HG02870 (cell line): ENCODE measurements at regions not wholly inside any gene's neighbourhood (a gene's known extent, or its start where the extent isn't known, plus 50 kb on each side); places are given as distances from the start of the nearest gene placed in this dataset.
"Not testable (repeated sequence)": the region's sequence is repeated elsewhere in the genome, so short reads cannot be mapped to it uniquely, and the experiment has no call there.

ENCODE experiments used
- ATAC-seq: cut with Tn5 transposase; IDR thresholded peaks from one replicate; pipeline ENCODE4 v1.9.1; 2021; ENCODE audit warnings: mild to moderate bottlenecking, moderate library complexity; ENCODE audit not compliant: unreplicated experiment

DNA sequence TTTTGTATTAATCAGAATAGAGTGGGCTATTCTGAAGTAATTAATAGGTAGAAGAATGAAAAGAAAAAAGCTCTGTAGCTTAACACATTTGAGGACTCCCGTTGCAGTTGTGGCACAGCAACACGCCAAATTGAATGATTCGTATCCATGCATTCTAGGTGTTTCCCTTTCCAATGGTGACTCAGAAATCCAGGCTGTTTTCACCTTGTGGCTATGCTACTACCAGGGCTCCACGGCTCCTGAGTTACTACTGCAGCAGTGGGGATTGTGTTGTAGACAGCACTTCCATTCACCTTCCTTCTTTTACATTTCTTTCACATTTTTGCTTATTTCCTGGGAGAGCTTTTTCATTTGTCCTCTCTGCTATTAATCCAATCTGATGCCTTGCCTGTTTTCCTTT is 1616.4 kb downstream of the CDH8 start:
- ATAC-seq: no peak

GRCh38 chr16:60414613-60415012 is 1621.6 kb downstream of the CDH8 start:
- ATAC-seq: no peak

GRCh38 chr16:60413969-60414368 is 1622.3 kb downstream of the CDH8 start:
- no peak for ATAC-seq

DNA sequence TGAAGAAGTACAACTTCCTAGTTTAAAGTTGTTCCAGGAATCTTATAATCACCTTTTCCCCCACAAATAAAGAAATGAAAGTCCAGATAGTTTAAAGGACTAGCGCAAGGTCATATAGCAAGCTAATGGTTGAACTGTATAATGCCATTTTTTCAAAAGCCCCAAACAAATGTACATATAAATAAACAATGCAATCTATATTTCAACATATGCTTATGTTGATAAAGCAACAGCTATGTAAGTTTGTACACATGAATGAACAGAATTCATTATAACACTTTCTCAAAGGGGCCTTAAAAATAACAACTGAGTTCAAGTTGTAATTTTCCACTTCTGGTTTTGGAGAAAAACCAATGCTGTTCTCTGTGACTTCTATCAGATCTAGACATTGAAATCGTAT is 1628.6 kb downstream of the CDH8 start:
- ATAC-seq: no peak

GRCh38 chr16:60407034-60407433 is 1629.2 kb downstream of the CDH8 start:
- no peak for ATAC-seq

GRCh38 chr16:60405286-60405685 is 1631.0 kb downstream of the CDH8 start:
- no peak for ATAC-seq

- ATAC-seq: no peak
These were observed 1631.8 kb downstream of the CDH8 start for GRCh38 chr16:60404401-60404800.

DNA sequence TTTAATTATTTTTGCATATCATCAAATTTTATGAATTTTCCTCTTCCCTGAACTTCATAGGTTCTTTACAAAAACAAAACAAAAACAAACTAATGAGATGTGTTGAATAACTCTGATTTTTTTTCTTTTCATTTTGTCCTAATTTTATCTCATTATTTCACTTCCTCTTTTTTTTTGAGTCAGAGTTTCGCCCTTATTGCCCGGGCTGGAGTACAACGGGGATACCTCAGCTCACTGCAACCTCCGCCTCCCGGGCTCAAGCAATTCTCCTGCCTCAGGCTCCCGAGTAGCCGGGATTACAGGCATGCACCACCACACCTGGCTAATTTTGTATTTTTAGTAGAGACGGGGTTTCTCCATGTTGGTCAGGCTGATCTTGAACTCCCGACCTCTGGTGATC is 1633.3 kb downstream of the CDH8 start:
- ATAC-seq: not testable (repeated sequence)

- no peak for ATAC-seq
These were observed 1643.9 kb downstream of the CDH8 start for GRCh38 chr16:60392380-60392779.

DNA sequence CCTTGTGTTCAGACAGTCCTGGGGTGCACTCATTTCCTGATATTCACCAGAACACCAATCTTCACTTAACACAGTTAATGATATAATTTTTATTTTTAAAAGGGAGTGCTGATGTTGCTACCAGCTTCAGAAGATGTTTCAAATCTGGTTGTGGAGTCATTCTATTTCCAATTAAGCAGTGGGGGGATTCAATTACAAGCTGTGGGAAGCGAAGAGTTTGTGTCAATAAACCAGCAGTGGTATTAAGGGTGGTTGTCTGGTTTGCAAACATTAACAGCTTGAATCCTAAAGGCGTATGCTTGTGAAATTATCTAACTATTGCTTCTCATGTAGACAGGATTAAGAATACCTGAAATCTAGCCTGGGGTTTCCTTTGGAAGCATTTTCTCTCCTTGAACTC is 1637.5 kb upstream of the GOT2 start:
- ATAC-seq: no peak

DNA sequence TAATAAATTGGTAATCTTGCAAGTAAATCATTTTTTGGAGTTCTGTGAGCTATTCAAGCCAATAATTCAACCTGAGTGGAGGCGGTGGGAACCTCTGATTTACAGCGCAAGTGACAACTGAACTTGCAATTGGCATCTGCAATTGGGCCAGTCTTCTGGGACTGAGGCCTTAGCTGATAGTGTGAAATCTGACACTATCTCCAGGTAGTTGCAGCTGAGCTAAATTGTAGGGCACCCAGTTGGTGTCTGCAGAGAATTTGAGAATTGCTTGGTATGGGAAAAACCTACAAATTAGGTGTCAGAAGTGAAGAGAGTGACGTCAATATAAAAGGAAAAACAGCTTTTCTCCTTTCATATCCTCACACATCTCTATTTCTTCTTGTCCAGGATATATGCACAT is 1633.6 kb upstream of the GOT2 start:
- no peak for ATAC-seq

DNA sequence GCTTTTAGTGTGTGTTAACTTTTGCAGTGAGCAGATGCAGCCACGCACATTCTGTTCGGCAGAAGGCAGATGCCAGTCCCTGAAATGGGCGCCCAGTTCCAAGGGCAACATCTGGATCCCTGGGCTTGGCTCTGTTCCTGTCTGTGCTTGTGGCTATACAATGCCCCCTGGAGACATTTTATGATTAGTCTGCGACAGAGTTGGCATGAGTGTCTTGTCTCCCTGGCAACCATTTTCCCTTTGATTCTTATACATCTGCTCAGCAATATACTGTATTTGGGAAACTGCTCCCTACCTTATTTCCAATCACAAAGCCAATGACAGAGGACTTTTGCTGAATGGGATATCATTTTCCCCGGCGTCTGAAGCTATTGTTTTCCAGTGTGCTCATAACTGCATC is 1629.5 kb upstream of the GOT2 start:
- ATAC-seq: no peak

DNA sequence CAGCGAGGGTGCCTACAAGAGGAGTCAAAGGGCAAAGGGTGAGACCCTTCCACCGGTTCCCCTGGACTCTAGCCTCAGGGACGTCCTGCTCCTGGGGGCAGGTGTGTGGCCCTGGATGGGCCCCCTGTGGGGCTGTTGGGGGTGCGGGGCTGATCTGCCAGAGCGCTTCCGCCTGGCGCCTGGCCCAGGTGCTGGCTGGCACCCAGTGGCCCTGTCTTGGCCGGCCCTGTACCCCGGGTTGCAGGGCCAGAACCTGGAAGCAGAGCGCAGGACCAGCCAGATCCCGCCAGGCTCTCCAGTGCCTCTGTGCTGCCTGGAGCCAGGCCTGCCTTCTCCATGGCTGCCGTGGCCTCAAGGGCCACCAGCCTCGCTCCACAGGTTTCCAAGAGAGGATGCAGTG is 1625.8 kb upstream of the GOT2 start:
- not testable (repeated sequence) for ATAC-seq

DNA sequence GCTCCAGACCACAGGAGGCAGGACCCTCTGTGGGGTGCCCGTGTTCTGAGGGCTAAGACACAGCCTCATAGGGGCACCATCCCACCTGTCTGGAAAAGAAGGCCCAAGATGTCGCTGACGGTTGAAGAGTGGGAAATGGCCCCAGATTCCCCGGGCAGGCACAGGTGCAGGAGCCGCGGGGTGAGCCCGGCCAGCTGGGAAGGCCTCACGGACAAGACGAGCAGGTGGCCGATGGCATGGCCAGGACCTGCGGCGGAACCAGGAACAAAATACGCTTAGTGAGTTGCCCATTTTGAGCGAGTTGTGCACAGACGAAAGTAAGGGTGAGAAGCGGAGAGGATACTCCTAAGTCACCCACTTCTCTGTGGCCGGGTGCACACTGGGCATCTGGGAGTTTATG is 1625.3 kb upstream of the GOT2 start:
- ATAC-seq: not testable (repeated sequence)

DNA sequence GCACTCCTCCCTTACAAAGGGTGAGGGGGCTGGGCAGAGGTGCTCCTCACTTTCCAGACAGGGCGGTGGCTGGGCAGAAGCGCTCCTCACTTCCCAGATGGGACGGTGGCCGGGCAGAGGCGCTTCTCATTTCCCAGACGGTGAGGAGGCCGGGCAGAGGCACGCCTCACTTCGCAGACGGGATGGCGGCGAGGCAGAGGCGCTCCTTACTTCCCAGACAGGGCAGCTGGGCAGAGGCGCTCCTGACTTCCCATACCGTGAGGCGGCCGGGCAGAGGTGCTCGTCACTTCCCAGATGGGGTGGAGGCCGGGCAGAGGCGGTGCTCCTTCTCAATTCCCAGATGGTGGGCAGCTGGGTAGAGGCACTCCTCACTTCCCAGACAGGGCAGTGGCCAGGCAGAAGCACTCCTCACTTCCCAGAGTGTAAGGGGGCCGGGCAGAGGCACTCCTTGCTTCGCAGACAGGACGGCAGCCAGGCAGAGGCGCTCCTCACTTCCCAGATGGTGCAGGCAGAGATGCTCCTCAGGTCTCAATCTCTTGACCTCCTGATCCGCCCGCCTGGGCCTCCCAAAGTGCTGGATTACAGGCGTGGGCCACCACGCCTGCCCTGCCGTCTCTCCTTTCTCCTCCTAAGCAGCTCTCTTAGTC is 1623.9 kb upstream of the GOT2 start:
- ATAC-seq: not testable (repeated sequence)

DNA sequence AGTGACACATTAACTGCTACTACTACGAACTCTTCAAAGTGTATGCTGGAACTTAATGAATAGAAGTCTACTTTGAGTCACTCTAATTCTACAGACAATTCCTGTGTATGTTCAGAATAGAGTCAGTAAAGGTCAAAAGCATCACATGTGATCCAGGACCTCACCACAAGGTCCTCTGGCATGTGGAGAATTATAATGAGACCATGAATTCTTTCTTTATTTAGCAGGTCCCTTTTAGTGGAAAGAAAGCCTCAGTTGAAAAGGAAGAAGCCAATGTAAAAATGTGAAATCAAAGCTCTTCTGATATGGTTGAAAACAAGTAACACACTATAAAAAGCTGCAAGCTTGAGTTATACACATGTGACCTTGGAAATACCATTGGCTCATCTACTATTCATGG is 1612.1 kb upstream of the GOT2 start:
- no peak for ATAC-seq

- no peak for ATAC-seq
These were observed 1603.6 kb upstream of the GOT2 start for GRCh38 chr16:60337671-60338070.

DNA sequence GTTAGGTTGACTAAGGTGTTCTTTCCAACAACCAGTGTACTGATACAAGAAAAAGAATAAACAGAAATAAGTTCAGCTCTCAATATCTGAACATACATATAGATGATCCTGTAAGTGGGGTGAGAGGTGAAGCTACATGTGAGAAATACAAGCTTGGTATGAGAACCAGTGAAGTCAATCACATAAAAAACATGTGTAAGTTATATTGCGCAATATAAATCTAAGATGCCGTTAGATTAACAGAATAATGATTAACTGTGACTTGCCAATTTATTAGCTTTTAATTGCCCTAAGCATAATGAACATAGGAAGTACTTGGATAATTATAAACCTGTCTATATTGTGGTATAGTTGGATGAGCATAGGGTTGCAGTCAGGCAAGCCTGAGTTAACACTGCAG is 1597.1 kb upstream of the GOT2 start:
- no peak for ATAC-seq

DNA sequence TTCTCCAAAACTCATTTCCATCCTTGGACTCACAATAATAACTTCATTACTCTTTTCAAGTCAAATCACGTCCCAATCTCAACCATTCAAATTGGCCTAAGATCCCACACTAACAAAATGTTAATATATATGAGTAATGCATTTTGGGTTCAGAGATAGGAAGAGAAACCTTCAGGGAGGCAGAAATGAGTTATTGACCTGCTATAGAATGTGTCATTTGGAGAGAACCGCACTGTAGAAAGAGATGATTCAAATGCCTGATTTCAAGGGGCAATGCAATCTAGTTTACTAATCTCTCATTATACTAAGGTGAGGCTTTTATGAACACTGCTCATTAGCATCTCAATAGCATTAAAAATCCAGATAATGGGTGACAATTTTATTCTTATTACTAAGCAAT is 1595.0 kb upstream of the GOT2 start:
- ATAC-seq: no peak

GRCh38 chr16:60328152-60328551 is 1594.0 kb upstream of the GOT2 start:
- no peak for ATAC-seq

- ATAC-seq: no peak
These were observed 1584.4 kb upstream of the GOT2 start for GRCh38 chr16:60318486-60318885.

DNA sequence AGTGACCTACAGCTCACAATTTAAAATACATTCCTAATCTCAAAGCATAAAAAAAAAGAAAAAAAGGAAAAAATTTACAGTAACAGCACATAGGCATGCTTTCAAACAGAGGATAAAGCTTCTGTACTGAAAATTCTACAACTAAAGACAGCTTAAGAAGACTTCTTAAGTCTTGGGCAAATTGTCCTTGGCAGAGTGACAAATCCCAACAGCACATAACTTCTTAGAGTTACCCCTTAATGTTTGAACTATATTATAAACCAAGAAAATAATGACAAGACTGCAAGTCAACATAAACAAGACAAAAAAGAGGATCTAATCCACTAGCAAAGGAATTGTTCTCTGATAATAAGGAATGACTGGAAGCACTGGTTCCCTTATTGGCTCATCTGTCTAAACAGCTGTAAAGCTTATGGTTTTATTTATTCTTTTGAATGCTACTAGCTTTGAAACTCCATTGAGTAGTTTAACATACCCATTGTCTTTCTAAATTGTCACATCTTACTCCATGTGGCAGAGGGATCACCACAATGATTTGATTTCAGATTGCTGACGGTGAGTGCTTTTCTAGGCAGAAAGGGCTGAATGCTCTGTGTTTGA is 1576.8 kb upstream of the GOT2 start:
- no peak for ATAC-seq

DNA sequence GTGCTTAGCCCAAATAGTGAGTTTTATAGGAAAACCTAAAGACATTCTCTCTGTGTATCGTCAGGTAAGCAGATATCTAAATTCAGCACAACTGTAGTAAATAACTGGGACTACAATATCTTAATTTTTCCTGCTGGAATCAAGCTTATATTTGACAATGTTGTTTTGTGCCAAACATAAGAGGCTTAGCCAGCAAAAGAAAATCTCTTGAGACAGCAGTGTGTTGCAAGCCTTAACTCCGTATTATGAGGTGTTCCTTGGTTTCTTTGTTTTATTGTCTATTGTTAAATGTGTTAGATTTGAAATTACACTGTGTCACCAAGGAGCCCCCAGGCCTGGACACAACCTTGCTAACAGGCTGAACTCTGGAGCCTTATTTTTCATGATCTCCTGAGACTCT is 1570.6 kb upstream of the GOT2 start:
- ATAC-seq: no peak
